Loucy (cell line): ENCODE measurements at regions not wholly inside any gene's neighbourhood (a gene's known extent, or its start where the extent isn't known, plus 50 kb on each side); places are given as distances from the start of the nearest gene placed in this dataset.

Experiments used
- H2AFZ ChIP-seq: fragments of 200-600 bp; sonication (generic); 2 replicates; pipeline ENCODE4 v1.6.0; 2016; ENCODE audit warnings: antibody characterized with exemption, mild to moderate bottlenecking, low read length, moderate library complexity
- H3F3A ChIP-seq: fragments of 200-600 bp; 2 replicates; pipeline ENCODE4 v1.6.0; 2016; ENCODE audit warnings: antibody characterized with exemption, low read depth, mild to moderate bottlenecking
- H3K27me3 ChIP-seq: fragments of 200-600 bp; sonication (generic); 2 replicates; pipeline ENCODE4 v1.6.1; 2014; ENCODE audit warnings: low read length, mild to moderate bottlenecking; ENCODE audit not compliant: insufficient read depth, poor library complexity, severe bottlenecking
- H3K36me3 ChIP-seq: fragments of 200-600 bp; sonication (generic); 2 replicates; pipeline ENCODE4 v1.6.1; 2016; ENCODE audit warnings: low read length; ENCODE audit not compliant: insufficient read depth
- H3K4me1 ChIP-seq: fragments of 200-600 bp; sonication (generic); 2 replicates; pipeline ENCODE4 v1.5.1; 2014; ENCODE audit warnings: low read length, mild to moderate bottlenecking; ENCODE audit not compliant: insufficient read depth, poor library complexity, severe bottlenecking
- H3K4me2 ChIP-seq: fragments of 200-600 bp; sonication (generic); 2 replicates; pipeline ENCODE4 v1.6.0; 2014; ENCODE audit warnings: antibody characterized with exemption, low read length, low read depth, mild to moderate bottlenecking; ENCODE audit not compliant: poor library complexity, severe bottlenecking
- H3K4me3 ChIP-seq: fragments of 200-600 bp; sonication (generic); 2 replicates; pipeline ENCODE4 v1.5.1; 2014; ENCODE audit warnings: low read length, mild to moderate bottlenecking, mixed read lengths; ENCODE audit not compliant: poor library complexity, severe bottlenecking
- H3K79me2 ChIP-seq: fragments of 200-600 bp; sonication (generic); 2 replicates; pipeline ENCODE4 v1.6.1; 2014; ENCODE audit warnings: low read length; ENCODE audit not compliant: insufficient read depth
- H3K9ac ChIP-seq: fragments of 200-600 bp; sonication (generic); 2 replicates; pipeline ENCODE4 v1.6.0; 2014; ENCODE audit warnings: mild to moderate bottlenecking, low read depth, low read length, moderate library complexity; ENCODE audit not compliant: poor library complexity, severe bottlenecking
- H3K9me2 ChIP-seq: fragments of 200-600 bp; sonication (generic); replicated peaks from 2 replicates; pipeline ENCODE4 v1.6.1; 2016; ENCODE audit warnings: low read depth, low read length, mixed read lengths
- H3K9me3 ChIP-seq: fragments of 200-600 bp; sonication (generic); 2 replicates; pipeline ENCODE4 v1.6.1; 2014; ENCODE audit warnings: mild to moderate bottlenecking, antibody characterized with exemption, low read length, low read depth; ENCODE audit not compliant: insufficient read depth
- H4K20me1 ChIP-seq: fragments of 200-600 bp; sonication (generic); 2 replicates; pipeline ENCODE4 v1.6.0; 2014; ENCODE audit warnings: antibody characterized with exemption, low read length, mild to moderate bottlenecking; ENCODE audit not compliant: insufficient read depth, poor library complexity, severe bottlenecking
- EZH2phosphoT487 ChIP-seq: fragments of 200-600 bp; IDR thresholded peaks from 2 replicates; pipeline ENCODE4 v1.6.1; 2018; ENCODE audit warnings: antibody characterized with exemption, mild to moderate bottlenecking, moderate library complexity, borderline replicate concordance
- TF ChIP-seq, protein P1 (sequence below): fragments of 200-600 bp; sonication (generic); conservative IDR thresholded peaks from 2 replicates; pipeline ENCODE4 v1.5.1; 2014; ENCODE audit warnings: mild to moderate bottlenecking, antibody characterized with exemption, low read length

- Histone ChIP-seq H3K9me3 (no peaks in the 10 kb centered on the region), H3K27me3 (no peaks in the 10 kb centered on the region), H2AFZ (no peak overlapping the region), H3K4me2 (no peak overlapping the region), H3K4me3 (no peak overlapping the region), H3K9ac (no peak overlapping the region), H3K36me3 (no peaks in the 10 kb centered on the region), H3F3A (no peaks in the 10 kb centered on the region), H3K9me2 (no peaks in the 10 kb centered on the region), H3K79me2 (no peaks in the 10 kb centered on the region), H4K20me1 (no peaks in the 10 kb centered on the region), H3K4me1 (no peaks in the 10 kb centered on the region)
- TF ChIP-seq, protein P1, sequence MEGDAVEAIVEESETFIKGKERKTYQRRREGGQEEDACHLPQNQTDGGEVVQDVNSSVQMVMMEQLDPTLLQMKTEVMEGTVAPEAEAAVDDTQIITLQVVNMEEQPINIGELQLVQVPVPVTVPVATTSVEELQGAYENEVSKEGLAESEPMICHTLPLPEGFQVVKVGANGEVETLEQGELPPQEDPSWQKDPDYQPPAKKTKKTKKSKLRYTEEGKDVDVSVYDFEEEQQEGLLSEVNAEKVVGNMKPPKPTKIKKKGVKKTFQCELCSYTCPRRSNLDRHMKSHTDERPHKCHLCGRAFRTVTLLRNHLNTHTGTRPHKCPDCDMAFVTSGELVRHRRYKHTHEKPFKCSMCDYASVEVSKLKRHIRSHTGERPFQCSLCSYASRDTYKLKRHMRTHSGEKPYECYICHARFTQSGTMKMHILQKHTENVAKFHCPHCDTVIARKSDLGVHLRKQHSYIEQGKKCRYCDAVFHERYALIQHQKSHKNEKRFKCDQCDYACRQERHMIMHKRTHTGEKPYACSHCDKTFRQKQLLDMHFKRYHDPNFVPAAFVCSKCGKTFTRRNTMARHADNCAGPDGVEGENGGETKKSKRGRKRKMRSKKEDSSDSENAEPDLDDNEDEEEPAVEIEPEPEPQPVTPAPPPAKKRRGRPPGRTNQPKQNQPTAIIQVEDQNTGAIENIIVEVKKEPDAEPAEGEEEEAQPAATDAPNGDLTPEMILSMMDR = no peak
- no peak for TF ChIP-seq EZH2phosphoT487
Measured at GRCh38 chr6:69494595-69494994, 302.2 kb downstream of the LMBRD1 start.

DNA sequence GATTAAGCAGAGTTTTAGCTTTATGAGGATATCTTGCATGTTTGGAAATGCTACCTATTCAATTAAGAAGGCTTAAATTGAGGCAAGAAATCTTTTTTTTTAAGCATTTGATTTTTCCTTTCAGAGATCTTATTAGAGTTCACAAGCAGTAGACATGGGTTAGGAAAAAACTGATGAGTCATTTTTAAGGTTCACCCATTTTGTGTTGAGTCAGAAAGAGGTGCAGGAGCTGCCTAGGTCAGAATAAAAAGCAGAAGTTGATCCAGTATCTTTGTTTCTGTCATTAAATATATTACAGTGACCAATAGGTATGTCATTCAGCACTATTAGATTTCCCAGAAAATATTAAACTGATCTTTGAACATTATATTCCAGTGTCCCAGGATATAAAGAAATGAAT lies 306.8 kb downstream of the LMBRD1 start:
- Histone ChIP-seq H3K4me3 (no peak overlapping the region), H3K9ac (no peak overlapping the region), H3K4me2 (no peak overlapping the region), H3K27me3 (no peaks in the 10 kb centered on the region), H4K20me1 (no peaks in the 10 kb centered on the region), H3K9me3 (peaks cover 3% of the 10 kb centered on the region; the same call in 1 of the 2 replicates), H3K36me3 (no peaks in the 10 kb centered on the region), H2AFZ (no peak overlapping the region), H3K79me2 (no peaks in the 10 kb centered on the region), H3F3A (no peaks in the 10 kb centered on the region), H3K4me1 (no peaks in the 10 kb centered on the region), H3K9me2 (no peaks in the 10 kb centered on the region)
- no peak for TF ChIP-seq EZH2phosphoT487
- TF ChIP-seq, protein P1 = no peak

GRCh38 chr6:69487688-69488087 lies 309.1 kb downstream of the LMBRD1 start:
- Histone ChIP-seq H3K9me3 (peaks cover 3% of the 10 kb centered on the region; the same call in 1 of the 2 replicates), H3K9me2 (no peaks in the 10 kb centered on the region), H3K4me3 (no peak overlapping the region), H3K27me3 (no peaks in the 10 kb centered on the region), H3K4me1 (no peaks in the 10 kb centered on the region), H4K20me1 (no peaks in the 10 kb centered on the region), H3K9ac (no peak overlapping the region), H3K4me2 (no peak overlapping the region), H3K79me2 (no peaks in the 10 kb centered on the region), H3F3A (no peaks in the 10 kb centered on the region), H2AFZ (no peak overlapping the region), H3K36me3 (no peaks in the 10 kb centered on the region)
- TF ChIP-seq, protein P1 = peak; percentile 45
- no peak for TF ChIP-seq EZH2phosphoT487
